ENCODE measurements at regions not wholly inside any gene's neighbourhood (a gene's known extent, or its start where the extent isn't known, plus 50 kb on each side); places are given as distances from the start of the nearest gene placed in this dataset.
A peak's percentile ranks its signal among the peaks of the same experiment; 100 is the strongest.

- intact Hi-C loops (cut with DNase I): no loop called here
- ATAC-seq (ENCODE audit: poor library complexity) (no peak), DNase-seq (no peak)
Observed at GRCh38 chr1:71210718-71211117, 129.9 kb upstream of the ZRANB2 start.

GRCh38 chr1:71203241-71203640 is 122.4 kb upstream of the ZRANB2 start:
- intact Hi-C loops (cut with DNase I): no loop called here
- no peak for DNase-seq
- ATAC-seq (ENCODE audit: poor library complexity): no peak

GRCh38 chr1:71200503-71200902 is 119.7 kb upstream of the ZRANB2 start:
- intact Hi-C loops (cut with DNase I): no loop called here
- DNase-seq (no peak), ATAC-seq (ENCODE audit: poor library complexity) (no peak)

- intact Hi-C loops (cut with DNase I): no loop called here
- ATAC-seq (ENCODE audit: poor library complexity) (peak; percentile 66), DNase-seq (no peak)
Observed at GRCh38 chr1:71196685-71197084, 115.8 kb upstream of the ZRANB2 start.

- no peak for DNase-seq
- intact Hi-C loops (cut with DNase I): no loop called here
- peak; percentile 76 for ATAC-seq (ENCODE audit: poor library complexity)
Observed at GRCh38 chr1:71193153-71193552, 112.3 kb upstream of the ZRANB2 start.

GRCh38 chr1:71191520-71191919 is 110.7 kb upstream of the ZRANB2 start:
- intact Hi-C loops (cut with DNase I): no loop called here
- DNase-seq (no peak), ATAC-seq (ENCODE audit: poor library complexity) (no peak)

GRCh38 chr1:71190843-71191242 is 110.0 kb upstream of the ZRANB2 start:
- ATAC-seq (ENCODE audit: poor library complexity) (no peak), DNase-seq (no peak)
- intact Hi-C loops (cut with DNase I): no loop called here

GRCh38 chr1:71184410-71184809 is 103.6 kb upstream of the ZRANB2 start:
- ATAC-seq (ENCODE audit: poor library complexity) (no peak), DNase-seq (no peak)
- intact Hi-C loops (cut with DNase I): no loop called here

- DNase-seq: no peak
- no peak for ATAC-seq (ENCODE audit: poor library complexity)
- intact Hi-C loops (cut with DNase I): no loop called here
Observed at GRCh38 chr1:71179997-71180396, 99.2 kb upstream of the ZRANB2 start.

- DNase-seq: no peak
- intact Hi-C loops (cut with DNase I): no loop called here
- no peak for ATAC-seq (ENCODE audit: poor library complexity)
Observed at GRCh38 chr1:71170925-71171324, 90.1 kb upstream of the ZRANB2 start.

- DNase-seq: no peak
- no peak for ATAC-seq (ENCODE audit: poor library complexity)
- intact Hi-C loops (cut with DNase I): no loop called here
Observed at GRCh38 chr1:71167505-71167904, 86.7 kb upstream of the ZRANB2 start.

GRCh38 chr1:71166178-71167173 is 85.6 kb upstream of the ZRANB2 start:
- ATAC-seq (ENCODE audit: poor library complexity) (no peak), DNase-seq (no peak)
- intact Hi-C loops (cut with DNase I): no loop called here

- intact Hi-C loops (cut with DNase I): no loop called here
- no peak for ATAC-seq (ENCODE audit: poor library complexity)
Observed at GRCh38 chr1:71157715-71158114, 76.9 kb upstream of the ZRANB2 start.

GRCh38 chr1:71157151-71157550 is 76.3 kb upstream of the ZRANB2 start:
- DNase-seq: no peak
- intact Hi-C loops (cut with DNase I): no loop called here

More at GRCh38 chr1:71157715-71158114, 76.9 kb upstream of the ZRANB2 start:
- no peak for DNase-seq

GRCh38 chr1:71156590-71156989 is 75.8 kb upstream of the ZRANB2 start:
- no peak for DNase-seq
- no peak for ATAC-seq (ENCODE audit: poor library complexity)
- intact Hi-C loops (cut with DNase I): no loop called here

More at GRCh38 chr1:71157151-71157550, 76.3 kb upstream of the ZRANB2 start:
- no peak for ATAC-seq (ENCODE audit: poor library complexity)

- intact Hi-C loops (cut with DNase I): no loop called here
- no peak for ATAC-seq (ENCODE audit: poor library complexity)
Observed at GRCh38 chr1:71154429-71154828, 73.6 kb upstream of the ZRANB2 start.

GRCh38 chr1:71153826-71154225 is 73.0 kb upstream of the ZRANB2 start:
- intact Hi-C loops (cut with DNase I): no loop called here
- DNase-seq (no peak), ATAC-seq (ENCODE audit: poor library complexity) (no peak)

More at GRCh38 chr1:71154429-71154828, 73.6 kb upstream of the ZRANB2 start:
- no peak for DNase-seq

- intact Hi-C loops (cut with DNase I): no loop called here
- DNase-seq (no peak), ATAC-seq (ENCODE audit: poor library complexity) (no peak)
Observed at GRCh38 chr1:71147637-71148360, 67.0 kb upstream of the ZRANB2 start.

- intact Hi-C loops (cut with DNase I): no loop called here
- DNase-seq (no peak), ATAC-seq (ENCODE audit: poor library complexity) (no peak)
Observed at GRCh38 chr1:71135571-71135970, 54.7 kb upstream of the ZRANB2 start.
